Esophagus squamous epithelium (tissue), 4 donors: ENCODE measurements at regions not wholly inside any gene's neighbourhood (a gene's known extent, or its start where the extent isn't known, plus 50 kb on each side); places are given as distances from the start of the nearest gene placed in this dataset.

Experiments used
- CTCF ChIP-seq, 6 experiments: fragments of 450-650 bp in 4 of 6; fragments of 200-600 bp in 2 of 6; sonication (generic) in 2 of 6; IDR thresholded peaks; one replicate each; pipeline ENCODE4 v1.5.1; 2016 to 2019; ENCODE audit warnings: antibody characterized with exemption in 6 of 6, mild to moderate bottlenecking in 4 of 6, moderate library complexity in 4 of 6
- POLR2A ChIP-seq, 4 donors: fragments of 450-650 bp; IDR thresholded peaks; one replicate each; pipeline ENCODE4 v1.6.1; 2017; ENCODE audit warnings: antibody characterized with exemption in 4 of 4, mild to moderate bottlenecking in 4 of 4, moderate library complexity in 3 of 4

DNA sequence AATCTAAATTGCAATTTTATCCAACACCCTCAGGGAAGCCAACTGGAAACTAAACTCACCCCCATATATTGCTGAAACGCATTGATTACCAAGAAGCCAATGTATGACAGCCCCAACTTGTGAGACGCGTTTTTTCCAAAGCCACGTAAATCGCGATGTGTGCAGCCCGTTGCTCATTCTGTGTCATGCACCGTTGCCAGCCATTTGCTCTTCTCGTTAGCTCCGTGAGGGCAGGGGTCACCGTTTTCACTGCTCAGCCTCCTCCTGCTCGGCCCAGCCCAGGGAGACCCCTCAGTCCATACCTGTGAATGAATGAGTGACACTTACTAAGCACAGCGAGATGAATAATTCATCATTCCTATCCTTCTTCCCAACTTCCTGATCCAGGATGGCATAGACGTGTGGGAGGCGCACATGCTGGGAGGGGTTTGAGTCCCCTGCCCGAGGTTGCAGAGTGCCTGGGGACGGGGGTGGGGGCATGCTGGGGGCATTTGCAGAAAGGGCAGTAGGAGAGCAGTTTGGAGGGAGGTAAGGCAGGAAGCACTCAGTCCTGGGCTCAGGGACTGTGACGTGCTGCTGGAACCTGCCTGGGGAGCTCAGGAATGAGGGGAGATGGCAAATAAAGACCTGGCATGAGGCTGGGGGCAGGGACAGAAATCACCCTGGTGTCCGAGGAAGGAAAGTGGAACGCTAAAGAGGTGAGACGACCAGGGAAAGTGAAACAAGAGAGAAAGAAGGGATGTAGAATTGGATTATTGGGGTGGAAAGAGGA is 104.2 kb upstream of the SDK1 start:
- no peak for TF ChIP-seq CTCF (IDR thresholded peaks at IDR 0.05)
- TF ChIP-seq POLR2A (IDR thresholded peaks at IDR 0.05): no peak
